HG02981 (cell line): ENCODE measurements at regions not wholly inside any gene's neighbourhood (a gene's known extent, or its start where the extent isn't known, plus 50 kb on each side); places are given as distances from the start of the nearest gene placed in this dataset.

Source experiments
- ATAC-seq: cut with Tn5 transposase; IDR thresholded peaks from one replicate; pipeline ENCODE4 v1.9.1; 2021; ENCODE audit warnings: mild to moderate bottlenecking, moderate library complexity; ENCODE audit not compliant: unreplicated experiment

- ATAC-seq, result no peak
Observed at GRCh38 chr1:222995236-222995580, 147.8 kb downstream of the TLR5 start.

- ATAC-seq, result peak; percentile 73
Observed at GRCh38 chr1:222995620-222996309, 147.3 kb downstream of the TLR5 start.

GRCh38 chr1:222996310-222996975 is 146.6 kb downstream of the TLR5 start:
- ATAC-seq, result peak; percentile 7

- no peak for ATAC-seq
Observed at GRCh38 chr1:223000632-223001031, 142.4 kb downstream of the TLR5 start.

- ATAC-seq, result no peak
Observed at GRCh38 chr1:223001653-223002634, 141.1 kb downstream of the TLR5 start.

GRCh38 chr1:223003549-223003948 is 139.5 kb downstream of the TLR5 start:
- ATAC-seq, result no peak

GRCh38 chr1:223006371-223006770 is 136.7 kb downstream of the TLR5 start:
- ATAC-seq, result no peak

GRCh38 chr1:223006917-223007648 is 136.0 kb downstream of the TLR5 start:
- ATAC-seq, result no peak

- no peak for ATAC-seq
Observed at GRCh38 chr1:223007935-223008334, 135.1 kb downstream of the TLR5 start.

GRCh38 chr1:223008808-223009207 is 134.2 kb downstream of the TLR5 start:
- no peak for ATAC-seq

- ATAC-seq, result no peak
Observed at GRCh38 chr1:223009406-223009805, 133.6 kb downstream of the TLR5 start.

- no peak for ATAC-seq
Observed at GRCh38 chr1:223010582-223011504, 132.2 kb downstream of the TLR5 start.

- ATAC-seq, result no peak
Observed at GRCh38 chr1:223011505-223011856, 131.6 kb downstream of the TLR5 start.

- no peak for ATAC-seq
Observed at GRCh38 chr1:223012176-223012788, 130.8 kb downstream of the TLR5 start.

GRCh38 chr1:223012938-223013337 is 130.1 kb downstream of the TLR5 start:
- no peak for ATAC-seq

GRCh38 chr1:223014142-223014873 is 128.7 kb downstream of the TLR5 start:
- ATAC-seq, result no peak

GRCh38 chr1:223016381-223016780 is 126.7 kb downstream of the TLR5 start:
- no peak for ATAC-seq

- no peak for ATAC-seq
Observed at GRCh38 chr1:223016890-223017289, 126.2 kb downstream of the TLR5 start.

- no peak for ATAC-seq
Observed at GRCh38 chr1:223017291-223017690, 125.8 kb downstream of the TLR5 start.
